ENCODE measurements at regions not wholly inside any gene's neighbourhood (a gene's known extent, or its start where the extent isn't known, plus 50 kb on each side); places are given as distances from the start of the nearest gene placed in this dataset.
"Not testable (repeated sequence)": the region's sequence is repeated elsewhere in the genome, so short reads cannot be mapped to it uniquely, and the experiment has no call there.

DNA sequence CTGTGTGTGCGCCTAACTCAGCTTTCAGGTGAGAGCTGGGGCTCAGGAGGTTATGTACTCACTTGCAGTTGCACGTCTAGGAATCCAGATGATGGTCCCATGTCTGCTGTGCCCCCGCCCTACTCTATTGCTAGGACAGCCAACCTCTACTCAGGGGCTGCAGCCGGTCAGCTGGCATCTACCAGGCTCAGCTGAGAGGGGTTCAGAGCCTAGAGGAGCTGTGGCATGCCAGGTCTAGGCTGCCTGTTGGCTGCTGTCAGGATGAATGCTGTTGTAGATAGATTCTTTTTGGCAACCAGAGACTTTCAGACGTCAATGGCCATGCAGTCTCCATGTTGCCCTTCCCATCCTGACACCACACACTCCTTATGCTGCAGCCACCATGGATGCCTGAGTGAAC lies 214.5 kb downstream of the RTP5 start:
- TF ChIP-seq, protein P1, sequence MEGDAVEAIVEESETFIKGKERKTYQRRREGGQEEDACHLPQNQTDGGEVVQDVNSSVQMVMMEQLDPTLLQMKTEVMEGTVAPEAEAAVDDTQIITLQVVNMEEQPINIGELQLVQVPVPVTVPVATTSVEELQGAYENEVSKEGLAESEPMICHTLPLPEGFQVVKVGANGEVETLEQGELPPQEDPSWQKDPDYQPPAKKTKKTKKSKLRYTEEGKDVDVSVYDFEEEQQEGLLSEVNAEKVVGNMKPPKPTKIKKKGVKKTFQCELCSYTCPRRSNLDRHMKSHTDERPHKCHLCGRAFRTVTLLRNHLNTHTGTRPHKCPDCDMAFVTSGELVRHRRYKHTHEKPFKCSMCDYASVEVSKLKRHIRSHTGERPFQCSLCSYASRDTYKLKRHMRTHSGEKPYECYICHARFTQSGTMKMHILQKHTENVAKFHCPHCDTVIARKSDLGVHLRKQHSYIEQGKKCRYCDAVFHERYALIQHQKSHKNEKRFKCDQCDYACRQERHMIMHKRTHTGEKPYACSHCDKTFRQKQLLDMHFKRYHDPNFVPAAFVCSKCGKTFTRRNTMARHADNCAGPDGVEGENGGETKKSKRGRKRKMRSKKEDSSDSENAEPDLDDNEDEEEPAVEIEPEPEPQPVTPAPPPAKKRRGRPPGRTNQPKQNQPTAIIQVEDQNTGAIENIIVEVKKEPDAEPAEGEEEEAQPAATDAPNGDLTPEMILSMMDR (IDR thresholded peaks at IDR 0.05), result not testable (repeated sequence)
- TF ChIP-seq POLR2A (IDR thresholded peaks at IDR 0.05), result not testable (repeated sequence)
